GM12864 (cell line): ENCODE measurements at regions not wholly inside any gene's neighbourhood (a gene's known extent, or its start where the extent isn't known, plus 50 kb on each side); places are given as distances from the start of the nearest gene placed in this dataset.

Experiments
- DNase-seq: peaks from one replicate; pipeline ENCODE4 v3.0.0-alpha.2; 2011; ENCODE audit warnings: low read depth
- H3K4me3 ChIP-seq: 2 replicates; pipeline ENCODE4 v1.5.1; 2011; ENCODE audit warnings: mild to moderate bottlenecking, low read depth, low read length, control low read depth
- TF ChIP-seq, protein P1 (sequence below): IDR thresholded peaks from 2 replicates; pipeline ENCODE4 v1.5.1; 2011; ENCODE audit warnings: low read depth, mild to moderate bottlenecking, moderate library complexity, low read length, control low read depth, inconsistent platforms; ENCODE audit errors: missing control alignments

DNA sequence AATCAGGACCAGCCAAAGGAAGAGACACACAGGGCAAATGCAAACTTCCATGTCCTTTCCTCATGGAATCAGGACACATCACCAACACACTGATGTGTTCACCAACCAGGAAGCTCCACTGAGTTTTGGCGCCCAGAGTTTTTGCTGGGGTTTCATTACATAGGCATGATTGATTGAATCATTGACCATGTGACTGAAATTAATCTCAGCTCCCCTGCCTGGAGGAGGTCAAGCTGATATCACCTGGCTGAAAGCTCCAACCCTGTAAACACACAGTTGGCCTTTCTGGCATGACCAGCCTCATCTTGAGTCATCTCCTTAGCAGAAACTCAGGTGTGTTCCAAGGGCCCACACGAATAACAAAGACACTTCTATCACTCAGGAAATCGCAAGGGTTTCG is 133.2 kb downstream of the TRIM29 start:
- TF ChIP-seq, protein P1, sequence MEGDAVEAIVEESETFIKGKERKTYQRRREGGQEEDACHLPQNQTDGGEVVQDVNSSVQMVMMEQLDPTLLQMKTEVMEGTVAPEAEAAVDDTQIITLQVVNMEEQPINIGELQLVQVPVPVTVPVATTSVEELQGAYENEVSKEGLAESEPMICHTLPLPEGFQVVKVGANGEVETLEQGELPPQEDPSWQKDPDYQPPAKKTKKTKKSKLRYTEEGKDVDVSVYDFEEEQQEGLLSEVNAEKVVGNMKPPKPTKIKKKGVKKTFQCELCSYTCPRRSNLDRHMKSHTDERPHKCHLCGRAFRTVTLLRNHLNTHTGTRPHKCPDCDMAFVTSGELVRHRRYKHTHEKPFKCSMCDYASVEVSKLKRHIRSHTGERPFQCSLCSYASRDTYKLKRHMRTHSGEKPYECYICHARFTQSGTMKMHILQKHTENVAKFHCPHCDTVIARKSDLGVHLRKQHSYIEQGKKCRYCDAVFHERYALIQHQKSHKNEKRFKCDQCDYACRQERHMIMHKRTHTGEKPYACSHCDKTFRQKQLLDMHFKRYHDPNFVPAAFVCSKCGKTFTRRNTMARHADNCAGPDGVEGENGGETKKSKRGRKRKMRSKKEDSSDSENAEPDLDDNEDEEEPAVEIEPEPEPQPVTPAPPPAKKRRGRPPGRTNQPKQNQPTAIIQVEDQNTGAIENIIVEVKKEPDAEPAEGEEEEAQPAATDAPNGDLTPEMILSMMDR: no peak
- no peak for DNase-seq
- H3K4me3 ChIP-seq: no peak overlapping the region

DNA sequence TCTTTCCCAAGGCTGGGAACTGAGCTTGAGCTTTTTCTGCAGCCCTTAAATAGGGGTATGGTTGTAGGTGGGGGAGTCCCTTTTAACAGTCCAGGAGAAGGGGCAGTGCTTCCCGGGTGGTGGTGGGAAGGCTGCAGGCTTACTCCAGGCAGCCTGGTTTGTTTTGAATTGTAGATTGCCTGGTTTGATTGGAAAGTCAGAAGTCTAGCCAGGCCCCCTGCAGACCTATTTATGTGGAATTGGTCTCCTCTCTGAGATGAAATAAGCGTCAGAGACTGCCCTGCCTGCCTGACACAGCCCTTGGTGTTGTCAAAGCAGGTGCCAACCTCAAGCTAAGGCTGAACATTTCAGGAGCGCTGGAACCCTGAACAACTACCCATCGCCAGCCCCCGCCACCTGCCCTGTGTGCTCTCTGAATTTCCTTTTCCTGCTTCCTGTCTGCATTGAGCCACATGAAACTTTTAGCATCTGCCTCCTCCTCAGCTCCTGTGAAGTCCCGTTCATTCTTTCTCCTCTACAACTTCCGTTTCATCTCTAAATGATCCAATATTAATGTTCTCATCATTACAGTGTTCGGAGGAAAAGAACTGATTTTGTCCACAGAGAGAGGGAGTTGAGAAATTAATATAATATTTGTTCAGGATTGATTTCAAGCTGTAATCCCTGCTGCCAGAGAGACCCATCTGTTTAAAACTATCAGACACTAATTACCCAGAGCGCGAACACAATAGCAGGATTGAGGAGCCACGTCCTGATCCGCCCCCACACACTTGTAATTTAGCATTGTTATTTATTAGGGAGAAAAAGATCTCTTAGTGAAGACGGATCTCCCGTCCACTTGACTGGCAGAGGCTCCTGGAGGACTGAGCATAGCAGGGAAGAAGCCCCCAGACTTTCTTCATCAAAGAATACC is 136.5 kb downstream of the TRIM29 start:
- no peak for DNase-seq
- no peak overlapping the region for H3K4me3 ChIP-seq
- TF ChIP-seq, protein P1: no peak

DNA sequence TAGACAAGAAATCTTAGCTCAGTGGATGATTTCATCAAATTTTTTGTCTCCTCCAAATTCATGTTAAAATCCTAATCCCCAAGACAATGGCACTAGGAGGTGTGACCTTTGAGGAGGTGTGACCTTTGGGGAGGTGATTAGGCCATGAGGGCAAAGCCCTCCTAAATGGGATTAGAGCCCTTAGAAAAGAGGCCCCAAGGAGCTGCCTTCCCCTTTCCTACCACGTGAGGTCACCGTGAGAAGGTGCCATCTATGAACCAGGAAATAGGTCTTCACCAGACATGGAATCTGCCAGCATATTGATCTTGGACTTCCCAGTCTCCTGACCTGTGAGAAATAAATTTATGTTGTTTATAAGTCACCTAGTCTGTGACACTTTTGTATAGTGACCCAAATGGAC is 138.7 kb downstream of the TRIM29 start:
- no peak overlapping the region for H3K4me3 ChIP-seq
- DNase-seq: no peak
- TF ChIP-seq, protein P1: peak; percentile 33

DNA sequence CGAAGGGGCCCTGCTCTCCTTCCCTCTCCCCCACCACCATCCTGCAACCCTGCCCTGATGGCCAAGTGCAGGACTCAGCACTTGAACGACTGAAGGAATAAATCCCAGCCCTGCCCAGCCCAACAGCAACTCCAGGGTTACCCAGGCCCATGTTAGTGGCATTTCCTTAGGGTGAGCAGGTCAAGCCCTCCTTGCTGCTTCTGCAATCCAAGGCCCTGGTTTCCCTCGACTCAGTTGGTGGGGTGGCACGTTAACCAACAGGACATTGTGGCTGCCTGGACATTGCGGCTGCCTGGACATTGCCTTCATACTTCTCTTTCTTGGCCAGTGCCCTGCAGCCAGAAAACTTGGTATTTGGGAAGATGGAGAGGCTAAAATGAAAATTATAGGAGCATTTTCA is 141.4 kb downstream of the TRIM29 start:
- no peak overlapping the region for H3K4me3 ChIP-seq
- TF ChIP-seq, protein P1: no peak
- DNase-seq: no peak

DNA sequence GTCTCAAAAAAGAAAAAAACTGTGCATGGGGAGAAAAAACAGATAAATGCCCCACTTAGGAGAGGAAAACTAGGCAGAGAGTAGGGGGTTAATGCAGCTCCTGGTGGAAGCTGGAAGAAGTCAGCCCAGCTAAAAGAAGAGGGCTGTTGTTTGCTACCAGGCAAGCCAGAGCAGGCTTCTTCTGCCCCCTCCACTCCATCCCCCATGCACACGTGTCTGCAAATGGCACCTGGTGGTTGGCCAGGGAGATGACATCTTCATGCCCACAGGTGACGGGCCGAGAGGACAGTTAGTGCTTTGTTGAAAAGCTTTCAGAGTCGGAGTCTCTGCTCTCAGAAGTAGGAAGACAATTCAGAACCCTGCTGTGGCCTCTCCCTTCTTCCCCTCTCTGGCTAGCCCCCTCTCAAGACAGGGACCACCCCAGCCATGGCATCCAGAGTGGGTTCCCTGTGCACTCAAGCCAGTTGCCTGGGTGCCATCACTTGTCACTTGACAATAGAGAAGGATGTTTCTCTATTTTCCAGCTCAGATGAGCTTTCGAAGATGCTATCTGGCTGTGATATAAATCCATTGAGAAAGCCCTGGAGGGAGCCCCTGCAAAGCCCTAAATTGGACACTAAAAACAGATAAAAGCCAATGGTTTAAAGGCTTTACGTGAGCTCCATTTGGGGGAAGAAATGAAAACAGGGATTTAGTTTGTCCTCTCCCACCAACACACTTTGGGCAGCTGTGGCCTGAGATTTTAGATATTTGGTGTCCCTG is 142.0 kb downstream of the TRIM29 start:
- H3K4me3 ChIP-seq: no peak overlapping the region
- no peak for DNase-seq
- TF ChIP-seq, protein P1: peak; percentile 11

DNA sequence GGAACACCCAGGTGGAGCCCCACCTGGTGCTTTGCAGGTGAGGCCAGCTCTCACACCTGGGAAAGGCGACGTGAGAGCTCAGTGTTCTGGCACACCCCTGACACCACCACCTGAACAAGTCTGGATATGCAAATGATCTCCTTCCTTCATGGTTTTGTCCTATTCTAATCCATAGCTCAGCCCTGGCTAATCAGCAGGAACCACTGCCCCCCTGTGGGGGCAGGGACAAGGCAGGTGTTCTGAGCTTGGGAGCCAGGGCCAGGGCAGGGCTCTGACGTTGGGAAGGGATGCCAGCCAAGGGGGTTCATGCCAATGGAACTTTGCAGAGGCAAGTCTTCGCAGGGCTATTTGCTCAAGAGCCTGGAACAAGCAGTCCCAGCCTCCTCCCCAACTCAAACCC is 144.2 kb downstream of the TRIM29 start:
- no peak for DNase-seq
- TF ChIP-seq, protein P1: no peak
- no peak overlapping the region for H3K4me3 ChIP-seq
